NOMO-1 treated with DMSO at 0.1 percent for 48 hours (cell line): ENCODE measurements at regions not wholly inside any gene's neighbourhood (a gene's known extent, or its start where the extent isn't known, plus 50 kb on each side); places are given as distances from the start of the nearest gene placed in this dataset.
"Not testable (repeated sequence)": the region's sequence is repeated elsewhere in the genome, so short reads cannot be mapped to it uniquely, and the experiment has no call there.

Experiments
- DNase-seq: peaks from one replicate; lab custom pipeline; 2025; ENCODE audit not compliant: unreplicated experiment; lab: John Stamatoyannopoulos, UW

- no peak for DNase-seq
Observed at GRCh38 chr1:232579958-232580941, 49.7 kb downstream of the SIPA1L2 start.

- no peak for DNase-seq
Observed at GRCh38 chr1:232579466-232579865, 50.5 kb downstream of the SIPA1L2 start.

DNA sequence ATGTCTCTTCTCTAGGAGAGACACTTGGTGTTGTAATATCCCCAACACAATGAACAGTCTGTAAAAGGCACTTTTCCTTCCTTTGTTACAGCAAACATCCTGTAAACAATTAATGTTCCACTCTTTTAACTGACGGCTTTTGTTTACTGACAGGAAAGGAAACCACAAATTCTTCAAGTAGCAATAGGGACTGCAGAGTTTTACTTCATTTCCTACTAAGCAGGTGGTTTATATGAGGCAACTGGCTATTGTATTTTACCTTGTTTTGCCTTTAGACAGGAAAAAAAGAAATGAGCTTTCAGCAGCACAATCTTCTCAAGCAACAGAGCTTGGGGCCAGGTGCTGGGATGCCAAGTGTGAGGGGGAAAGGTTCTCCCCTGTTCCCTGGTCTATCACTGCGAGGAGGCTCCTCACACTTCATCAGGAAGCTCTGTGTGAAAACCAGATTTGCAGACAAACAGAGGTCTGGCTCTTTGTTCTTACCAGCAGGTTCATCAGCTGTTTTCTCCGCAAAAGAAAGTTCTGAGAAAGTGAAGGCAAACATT is 51.2 kb downstream of the SIPA1L2 start:
- peak; percentile 3 for DNase-seq

DNA sequence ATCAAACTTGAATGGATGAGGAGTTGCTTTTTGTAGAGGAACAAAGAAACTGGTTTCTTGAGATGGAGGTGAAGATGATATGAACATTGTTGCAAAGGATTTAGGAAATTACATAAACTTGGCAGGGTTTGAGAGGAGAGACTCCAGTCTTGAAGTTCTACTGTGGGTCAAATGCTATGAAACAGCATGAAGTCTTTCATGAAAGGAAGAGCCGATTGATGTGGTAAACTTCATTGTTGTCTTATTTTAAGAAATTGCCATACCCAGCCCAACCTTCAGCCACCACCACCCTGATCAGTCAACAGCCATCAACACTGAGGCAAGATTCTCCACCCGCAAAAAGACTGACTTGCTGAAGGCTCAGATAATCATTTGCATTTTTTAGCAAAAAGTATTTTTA is 52.2 kb downstream of the SIPA1L2 start:
- no peak for DNase-seq

- DNase-seq: no peak
Observed at GRCh38 chr1:232576537-232576936, 53.4 kb downstream of the SIPA1L2 start.

- DNase-seq: no peak
Observed at GRCh38 chr1:232575763-232576040, 54.2 kb downstream of the SIPA1L2 start.

GRCh38 chr1:232574889-232575762 is 54.8 kb downstream of the SIPA1L2 start:
- no peak for DNase-seq

DNA sequence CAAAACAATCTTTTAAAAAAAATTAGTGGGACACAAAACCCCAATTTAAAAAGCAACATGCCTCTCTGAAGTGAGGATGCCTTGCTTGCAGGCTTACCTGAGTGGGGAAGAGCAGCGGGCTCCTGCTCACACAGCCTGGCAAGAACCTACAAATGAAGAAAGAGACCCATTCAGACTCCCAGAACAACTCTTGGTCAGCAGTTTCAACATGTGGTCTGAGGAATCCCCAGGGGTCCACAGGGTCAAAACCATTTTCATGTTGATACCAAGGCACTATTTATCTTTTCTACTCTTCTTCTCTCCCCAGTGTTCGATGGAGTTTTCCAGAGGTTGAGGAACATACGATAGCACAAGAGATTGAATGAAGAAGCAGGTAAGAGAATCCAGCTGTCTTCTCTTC is 55.9 kb downstream of the SIPA1L2 start:
- no peak for DNase-seq

DNA sequence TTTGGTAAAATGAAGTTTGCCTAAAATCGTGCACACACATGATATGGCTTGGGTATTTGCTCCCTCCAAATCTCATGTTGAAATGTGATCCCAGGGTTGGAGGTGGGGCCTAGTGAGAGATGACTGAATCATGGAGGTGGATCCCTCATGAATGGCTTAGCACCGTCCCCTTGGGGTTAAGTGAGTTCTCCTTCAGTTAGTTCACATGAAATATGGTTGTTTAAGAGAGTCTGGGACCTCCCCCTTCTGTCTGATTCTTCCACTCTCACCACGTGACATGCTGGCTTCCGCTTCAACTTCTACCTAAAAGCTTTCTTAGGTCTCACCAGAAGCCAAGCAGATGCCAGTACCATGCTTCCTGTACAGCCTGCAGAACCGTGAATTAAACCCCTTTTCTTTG is 58.4 kb downstream of the SIPA1L2 start:
- no peak for DNase-seq

- DNase-seq: no peak
Observed at GRCh38 chr1:232570007-232570406, 59.9 kb downstream of the SIPA1L2 start.

- DNase-seq: not testable (repeated sequence)
Observed at GRCh38 chr1:232569554-232569921, 60.4 kb downstream of the SIPA1L2 start.

GRCh38 chr1:232568906-232569553 is 60.9 kb downstream of the SIPA1L2 start:
- no peak for DNase-seq

DNA sequence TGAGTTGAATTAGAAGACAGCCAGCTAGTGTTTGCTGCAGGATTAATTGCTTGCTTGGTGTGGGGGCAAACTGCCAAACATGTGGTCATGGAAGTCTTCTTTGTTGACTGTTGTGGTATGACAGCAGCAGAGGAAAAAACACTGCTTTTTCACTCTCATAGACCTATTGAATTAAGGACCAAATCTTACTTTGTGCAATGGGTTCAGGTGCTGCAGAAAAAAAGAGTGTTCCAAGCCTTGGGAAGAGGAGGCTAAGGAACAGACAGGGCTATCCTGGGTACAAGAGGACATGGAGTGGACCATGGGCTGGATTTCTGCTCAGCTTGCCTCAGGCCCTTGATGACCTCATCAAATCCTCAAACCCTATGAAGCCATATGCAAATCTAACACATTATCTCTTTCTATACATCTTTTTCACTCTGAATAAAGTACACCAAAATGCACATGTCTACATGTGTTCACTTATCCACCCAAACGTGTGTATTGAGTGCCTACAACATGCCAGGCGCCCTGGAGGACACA is 61.5 kb downstream of the SIPA1L2 start:
- no peak for DNase-seq

DNA sequence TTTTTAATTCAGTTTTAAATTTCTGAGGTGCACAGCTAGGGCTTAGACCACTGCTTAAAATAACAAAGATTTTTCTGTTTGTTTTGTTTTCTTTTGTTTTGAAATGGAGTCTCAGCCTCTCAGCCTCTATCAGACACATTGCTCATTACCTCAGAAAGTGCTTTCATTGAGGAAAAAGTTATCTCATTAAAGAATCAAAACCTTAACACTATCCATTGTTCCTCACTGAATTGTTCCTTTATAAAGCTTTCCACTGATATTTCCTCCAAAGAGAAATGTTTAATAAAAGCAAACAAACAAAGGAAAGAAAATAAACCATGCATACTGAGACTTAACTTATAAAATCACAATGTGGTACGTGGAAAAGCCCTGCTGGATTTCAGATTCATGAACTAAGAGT is 63.8 kb downstream of the SIPA1L2 start:
- no peak for DNase-seq

GRCh38 chr1:232562855-232563510 is 67.0 kb downstream of the SIPA1L2 start:
- no peak for DNase-seq

DNA sequence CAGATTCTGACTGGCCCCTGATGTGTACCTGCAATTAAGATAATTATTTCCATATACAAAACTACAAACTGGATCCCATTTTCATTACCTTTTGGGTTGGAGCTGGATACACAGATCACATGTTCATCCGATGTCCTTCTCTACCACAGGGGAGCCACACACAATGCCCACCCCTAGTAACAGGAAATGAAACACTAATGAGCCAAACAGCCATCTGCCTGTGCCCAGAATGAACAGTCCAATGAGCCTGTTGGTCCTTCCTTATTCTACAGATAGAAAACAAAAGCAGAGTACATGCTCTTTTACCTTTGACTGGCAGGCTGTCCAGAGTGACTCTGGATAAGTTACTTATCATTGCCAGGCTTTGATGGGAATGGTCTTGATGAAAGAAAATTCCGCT is 68.6 kb downstream of the SIPA1L2 start:
- peak; percentile 2 for DNase-seq

DNA sequence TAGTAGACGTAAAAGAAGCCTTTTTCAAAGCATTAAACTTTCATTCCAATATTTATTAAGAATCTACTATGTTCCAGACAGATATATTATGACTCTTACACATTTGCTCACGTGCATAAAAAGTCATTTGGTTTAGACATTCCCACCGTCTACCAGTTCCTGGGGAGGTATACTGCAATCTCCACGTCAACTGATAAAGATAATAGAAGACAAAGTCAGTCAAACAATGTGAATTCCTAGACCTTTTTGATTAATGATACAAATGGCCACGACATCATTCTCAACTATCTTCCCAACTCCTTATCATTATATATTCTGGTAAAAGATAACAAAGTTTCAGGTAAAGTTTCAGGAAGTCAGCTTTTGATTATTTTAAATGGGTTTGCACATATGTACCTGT is 69.0 kb downstream of the SIPA1L2 start:
- no peak for DNase-seq

GRCh38 chr1:232558954-232559353 is 71.0 kb downstream of the SIPA1L2 start:
- no peak for DNase-seq

- no peak for DNase-seq
Observed at GRCh38 chr1:232557502-232558191, 72.3 kb downstream of the SIPA1L2 start.

DNA sequence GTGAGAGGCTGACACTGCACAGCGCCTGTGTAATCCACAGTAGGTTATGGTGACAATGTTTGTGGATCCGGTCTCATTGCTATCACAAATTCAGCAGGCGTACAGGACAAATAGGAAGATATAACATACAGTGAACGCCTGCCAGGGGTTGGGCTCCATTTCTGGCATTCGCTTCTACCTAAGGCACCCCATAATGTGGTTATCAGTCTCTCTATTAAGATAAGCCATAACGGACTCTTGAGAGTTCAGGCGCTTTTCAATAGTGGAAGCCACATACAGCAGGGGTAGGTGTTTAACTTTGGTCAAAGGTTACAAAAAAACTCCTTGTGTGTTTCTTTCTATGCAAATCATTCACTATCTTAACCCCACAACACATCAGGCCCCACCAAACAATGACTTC is 72.8 kb downstream of the SIPA1L2 start:
- no peak for DNase-seq
